ENCODE measurements at regions not wholly inside any gene's neighbourhood (a gene's known extent, or its start where the extent isn't known, plus 50 kb on each side); places are given as distances from the start of the nearest gene placed in this dataset.

DNA sequence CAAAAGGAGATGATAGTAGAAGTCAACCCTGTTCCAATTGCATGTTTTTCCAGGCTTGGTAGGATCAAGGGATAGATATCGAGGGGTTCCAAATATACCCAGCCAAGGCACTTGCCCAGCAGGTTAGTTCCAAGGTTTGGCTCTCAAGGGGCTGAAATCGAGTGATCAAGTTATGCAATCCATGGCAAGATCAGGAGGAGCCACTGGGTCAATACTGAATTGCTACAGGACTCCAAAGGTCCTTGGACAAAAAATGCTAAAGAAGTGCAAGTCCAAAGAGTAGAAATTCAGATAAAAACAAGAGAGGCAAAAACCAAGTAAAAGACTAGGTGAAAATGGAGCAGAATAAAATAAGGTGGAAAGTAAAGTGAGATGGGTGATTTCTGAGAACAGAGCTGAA is 179.1 kb upstream of the RFX3 start:
- H3K36me3 ChIP-seq, result no peaks in the 10 kb centered on the region
- H3K27ac ChIP-seq, result no peak overlapping the region
- WGBS, result 88% methylated on average over 2 of the region's 2 CpGs
- no peak for TF ChIP-seq POLR2AphosphoS5 (IDR thresholded peaks at IDR 0.05)
- no peak for TF ChIP-seq POLR2A (IDR thresholded peaks at IDR 0.05)
- TF ChIP-seq EP300 (IDR thresholded peaks at IDR 0.05), result no peak
- TF ChIP-seq, protein P1, sequence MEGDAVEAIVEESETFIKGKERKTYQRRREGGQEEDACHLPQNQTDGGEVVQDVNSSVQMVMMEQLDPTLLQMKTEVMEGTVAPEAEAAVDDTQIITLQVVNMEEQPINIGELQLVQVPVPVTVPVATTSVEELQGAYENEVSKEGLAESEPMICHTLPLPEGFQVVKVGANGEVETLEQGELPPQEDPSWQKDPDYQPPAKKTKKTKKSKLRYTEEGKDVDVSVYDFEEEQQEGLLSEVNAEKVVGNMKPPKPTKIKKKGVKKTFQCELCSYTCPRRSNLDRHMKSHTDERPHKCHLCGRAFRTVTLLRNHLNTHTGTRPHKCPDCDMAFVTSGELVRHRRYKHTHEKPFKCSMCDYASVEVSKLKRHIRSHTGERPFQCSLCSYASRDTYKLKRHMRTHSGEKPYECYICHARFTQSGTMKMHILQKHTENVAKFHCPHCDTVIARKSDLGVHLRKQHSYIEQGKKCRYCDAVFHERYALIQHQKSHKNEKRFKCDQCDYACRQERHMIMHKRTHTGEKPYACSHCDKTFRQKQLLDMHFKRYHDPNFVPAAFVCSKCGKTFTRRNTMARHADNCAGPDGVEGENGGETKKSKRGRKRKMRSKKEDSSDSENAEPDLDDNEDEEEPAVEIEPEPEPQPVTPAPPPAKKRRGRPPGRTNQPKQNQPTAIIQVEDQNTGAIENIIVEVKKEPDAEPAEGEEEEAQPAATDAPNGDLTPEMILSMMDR (IDR thresholded peaks at IDR 0.05), result no peak
- H3K27me3 ChIP-seq, result no peaks in the 10 kb centered on the region
- no peaks in the 10 kb centered on the region for H3K4me1 ChIP-seq
- H3K4me3 ChIP-seq, result no peak overlapping the region
- no peak for DNase-seq (ENCODE audit: low spot score in 2 of 2)
- H3K9me3 ChIP-seq, result no peaks in the 10 kb centered on the region

DNA sequence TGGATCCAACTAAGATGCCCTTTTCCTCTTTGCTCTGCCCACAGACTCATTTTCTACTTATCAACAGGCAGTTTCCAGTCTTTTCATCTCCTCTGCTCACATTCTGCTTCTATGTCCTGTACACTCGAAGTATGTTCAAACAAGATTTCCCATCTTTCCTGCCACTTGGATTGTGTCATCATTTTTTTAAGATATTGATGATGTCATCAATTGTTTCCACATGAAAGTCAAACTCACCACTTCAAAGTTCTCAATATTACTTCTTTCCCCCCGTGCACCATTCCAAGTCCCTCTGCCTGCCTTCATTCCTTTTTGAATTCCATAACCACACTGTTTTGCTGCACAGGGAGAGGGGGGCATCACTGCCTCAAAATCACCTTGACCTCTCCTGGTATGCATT is 175.0 kb upstream of the RFX3 start:
- H3K4me3 ChIP-seq, result no peak overlapping the region
- H3K36me3 ChIP-seq, result no peaks in the 10 kb centered on the region
- H3K4me1 ChIP-seq, result no peaks in the 10 kb centered on the region
- H3K27ac ChIP-seq, result no peak overlapping the region
- 61% methylated on average over 2 of the region's 2 CpGs for WGBS
- TF ChIP-seq EP300 (IDR thresholded peaks at IDR 0.05), result no peak
- H3K27me3 ChIP-seq, result no peaks in the 10 kb centered on the region
- no peak for DNase-seq (ENCODE audit: low spot score in 2 of 2)
- H3K9me3 ChIP-seq, result no peaks in the 10 kb centered on the region

DNA sequence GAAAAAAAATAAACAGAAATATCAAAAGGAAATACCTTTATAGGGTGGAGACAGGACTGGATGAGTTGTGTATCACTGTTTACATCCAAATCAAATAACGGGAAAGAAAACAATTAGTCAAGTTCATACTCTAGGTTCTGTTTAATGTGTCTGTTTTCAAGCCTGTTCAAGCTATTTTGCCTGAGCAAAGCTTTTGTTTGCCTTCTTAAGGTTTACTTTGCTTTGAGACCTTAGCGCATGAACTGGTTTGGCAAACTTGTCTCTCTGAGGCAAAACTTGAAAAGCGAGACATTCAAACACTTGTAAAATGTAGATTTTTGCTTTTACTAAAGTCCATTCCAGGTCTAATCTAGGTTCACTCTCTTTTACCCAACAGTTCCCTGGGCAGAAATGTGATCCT is 174.1 kb upstream of the RFX3 start:
- Histone ChIP-seq H3K27ac (no peak overlapping the region), H3K9me3 (no peaks in the 10 kb centered on the region), H3K4me1 (no peaks in the 10 kb centered on the region), H3K4me3 (no peak overlapping the region), H3K27me3 (no peaks in the 10 kb centered on the region), H3K36me3 (no peaks in the 10 kb centered on the region)
- DNase-seq (ENCODE audit: low spot score in 2 of 2), result no peak
- TF ChIP-seq EP300 (IDR thresholded peaks at IDR 0.05) (no peak), POLR2A (IDR thresholded peaks at IDR 0.05) (no peak), POLR2AphosphoS5 (IDR thresholded peaks at IDR 0.05) (no peak)
- TF ChIP-seq, protein P1 (IDR thresholded peaks at IDR 0.05), result no peak
- 51% methylated on average over 3 of the region's 3 CpGs for WGBS

DNA sequence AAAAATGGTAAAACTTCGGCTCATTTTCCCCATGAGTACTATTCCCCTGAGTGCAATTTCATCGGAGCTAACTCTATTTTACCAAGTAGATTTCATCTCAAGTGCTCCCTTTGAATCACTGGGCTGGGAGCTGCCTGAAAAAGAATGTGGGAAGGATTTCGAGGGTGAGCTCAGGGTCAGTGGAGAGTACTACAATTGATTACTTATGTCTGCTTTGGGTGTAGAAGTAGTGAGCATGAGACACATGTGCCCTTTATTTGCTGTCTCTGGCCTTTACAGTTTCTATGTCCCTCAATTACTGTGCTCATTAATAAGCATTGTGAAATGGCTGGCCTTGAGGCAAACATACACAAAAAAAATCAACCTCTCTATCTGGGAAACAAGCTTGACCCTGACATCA is 172.7 kb upstream of the RFX3 start:
- no peaks in the 10 kb centered on the region for H3K4me1 ChIP-seq
- no peak overlapping the region for H3K27ac ChIP-seq
- H3K27me3 ChIP-seq, result no peaks in the 10 kb centered on the region
- H3K4me3 ChIP-seq, result no peak overlapping the region
- TF ChIP-seq, protein P1 (IDR thresholded peaks at IDR 0.05), result no peak
- TF ChIP-seq POLR2AphosphoS5 (IDR thresholded peaks at IDR 0.05), result no peak
- TF ChIP-seq EP300 (IDR thresholded peaks at IDR 0.05), result no peak
- TF ChIP-seq POLR2A (IDR thresholded peaks at IDR 0.05), result no peak
- WGBS, result 55% methylated on average over 3 of the region's 3 CpGs
- no peak for DNase-seq (ENCODE audit: low spot score in 2 of 2)
- no peaks in the 10 kb centered on the region for H3K9me3 ChIP-seq
- no peaks in the 10 kb centered on the region for H3K36me3 ChIP-seq

DNA sequence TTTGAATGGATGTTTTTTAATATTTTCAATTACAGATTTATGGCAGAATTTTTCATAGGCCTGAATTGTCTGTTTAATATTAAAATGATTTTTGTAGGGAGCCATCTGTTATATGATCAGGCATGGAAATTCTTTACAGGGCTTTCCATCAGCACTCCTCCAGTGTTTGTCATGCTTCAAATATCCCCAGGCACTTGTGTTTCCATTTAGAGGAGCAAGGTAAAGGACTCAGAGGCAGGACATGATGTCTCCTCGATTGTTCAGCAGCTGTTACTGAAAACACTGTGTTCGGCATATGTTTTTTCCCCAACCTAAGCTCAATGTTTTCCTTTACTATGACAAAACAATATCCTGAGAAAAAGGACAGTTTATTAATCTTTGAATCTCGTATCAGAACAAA is 172.3 kb upstream of the RFX3 start:
- no peaks in the 10 kb centered on the region for H3K9me3 ChIP-seq

More for the DNA sequence above, 172.3 kb upstream of the RFX3 start:
- Histone ChIP-seq H3K4me3 (no peak overlapping the region), H3K27ac (no peak overlapping the region), H3K4me1 (no peaks in the 10 kb centered on the region), H3K27me3 (no peaks in the 10 kb centered on the region), H3K36me3 (no peaks in the 10 kb centered on the region)
- 64% methylated on average over 3 of the region's 3 CpGs for WGBS
- TF ChIP-seq EP300 (IDR thresholded peaks at IDR 0.05) (no peak), POLR2A (IDR thresholded peaks at IDR 0.05) (no peak), POLR2AphosphoS5 (IDR thresholded peaks at IDR 0.05) (no peak)
- TF ChIP-seq, protein P1 (IDR thresholded peaks at IDR 0.05), result no peak
- DNase-seq (ENCODE audit: low spot score in 2 of 2), result no peak

Measured in suprapubic skin (tissue), 4 donors.